ENCODE measurements at regions not wholly inside any gene's neighbourhood (a gene's known extent, or its start where the extent isn't known, plus 50 kb on each side); places are given as distances from the start of the nearest gene placed in this dataset.
A peak's percentile ranks its signal among the peaks of the same experiment; 100 is the strongest.

GRCh38 chr3:72398781-72399180, 449.5 kb downstream of the SHQ1 start:
- Histone ChIP-seq H3K36me3 (ENCODE audit: control insufficient read depth, insufficient read depth, low read length) (no peaks in the 10 kb centered on the region), H3K27ac (ENCODE audit: low read depth, low read length) (no peak overlapping the region), H3K4me1 (ENCODE audit: control insufficient read depth, insufficient read depth, low read length) (no peaks in the 10 kb centered on the region), H3K9me3 (ENCODE audit: control insufficient read depth, insufficient read depth, low read length) (no peaks in the 10 kb centered on the region), H3K4me3 (ENCODE audit: low read depth, low read length) (no peak overlapping the region), H3K27me3 (ENCODE audit: control insufficient read depth, insufficient read depth, low read length) (no peaks in the 10 kb centered on the region)
- no peak for DNase-seq (ENCODE audit: low read depth in 4 of 6, low spot score in 6 of 6)
- no CpG with 5 or more reads among the region's 3 CpGs for WGBS (ENCODE audit: insufficient coverage)

GRCh38 chr3:72397586-72397985, 450.7 kb downstream of the SHQ1 start:
- WGBS (ENCODE audit: insufficient coverage) = no CpG with 5 or more reads among the region's 2 CpGs
- no peak for DNase-seq (ENCODE audit: low read depth in 4 of 6, low spot score in 6 of 6)
- H3K4me1 ChIP-seq (ENCODE audit: control insufficient read depth, insufficient read depth, low read length) = no peaks in the 10 kb centered on the region
- H3K36me3 ChIP-seq (ENCODE audit: control insufficient read depth, insufficient read depth, low read length) = no peaks in the 10 kb centered on the region
- no peaks in the 10 kb centered on the region for H3K27me3 ChIP-seq (ENCODE audit: control insufficient read depth, insufficient read depth, low read length)
- no peaks in the 10 kb centered on the region for H3K9me3 ChIP-seq (ENCODE audit: control insufficient read depth, insufficient read depth, low read length)
- no peak overlapping the region for H3K4me3 ChIP-seq (ENCODE audit: low read depth, low read length)
- no peak overlapping the region for H3K27ac ChIP-seq (ENCODE audit: low read depth, low read length)

GRCh38 chr3:72396899-72397298, 451.3 kb downstream of the SHQ1 start:
- Histone ChIP-seq H3K36me3 (ENCODE audit: control insufficient read depth, insufficient read depth, low read length) (no peaks in the 10 kb centered on the region), H3K4me1 (ENCODE audit: control insufficient read depth, insufficient read depth, low read length) (no peaks in the 10 kb centered on the region), H3K9me3 (ENCODE audit: control insufficient read depth, insufficient read depth, low read length) (no peaks in the 10 kb centered on the region), H3K4me3 (ENCODE audit: low read depth, low read length) (no peak overlapping the region), H3K27ac (ENCODE audit: low read depth, low read length) (no peak overlapping the region), H3K27me3 (ENCODE audit: control insufficient read depth, insufficient read depth, low read length) (no peaks in the 10 kb centered on the region)
- WGBS (ENCODE audit: insufficient coverage) = 86% methylated on average over 4 of the region's 7 CpGs
- no peak for DNase-seq (ENCODE audit: low read depth in 4 of 6, low spot score in 6 of 6)

GRCh38 chr3:72395776-72396311, 452.4 kb downstream of the SHQ1 start:
- DNase-seq (ENCODE audit: low read depth in 4 of 6, low spot score in 6 of 6) = no peak
- Histone ChIP-seq H3K4me3 (ENCODE audit: low read depth, low read length) (no peak overlapping the region), H3K27ac (ENCODE audit: low read depth, low read length) (no peak overlapping the region), H3K9me3 (ENCODE audit: control insufficient read depth, insufficient read depth, low read length) (no peaks in the 10 kb centered on the region), H3K27me3 (ENCODE audit: control insufficient read depth, insufficient read depth, low read length) (no peaks in the 10 kb centered on the region), H3K4me1 (ENCODE audit: control insufficient read depth, insufficient read depth, low read length) (no peaks in the 10 kb centered on the region), H3K36me3 (ENCODE audit: control insufficient read depth, insufficient read depth, low read length) (no peaks in the 10 kb centered on the region)
- no CpG with 5 or more reads among the region's 3 CpGs for WGBS (ENCODE audit: insufficient coverage)

GRCh38 chr3:72393455-72393854, 454.8 kb downstream of the SHQ1 start:
- Histone ChIP-seq H3K4me3 (ENCODE audit: low read depth, low read length) (no peak overlapping the region), H3K4me1 (ENCODE audit: control insufficient read depth, insufficient read depth, low read length) (no peaks in the 10 kb centered on the region), H3K27ac (ENCODE audit: low read depth, low read length) (no peak overlapping the region), H3K27me3 (ENCODE audit: control insufficient read depth, insufficient read depth, low read length) (no peaks in the 10 kb centered on the region), H3K9me3 (ENCODE audit: control insufficient read depth, insufficient read depth, low read length) (no peaks in the 10 kb centered on the region), H3K36me3 (ENCODE audit: control insufficient read depth, insufficient read depth, low read length) (no peaks in the 10 kb centered on the region)
- 92% methylated on average over 1 of the region's 2 CpGs for WGBS (ENCODE audit: insufficient coverage)
- no peak for DNase-seq (ENCODE audit: low read depth in 4 of 6, low spot score in 6 of 6)

GRCh38 chr3:72391659-72392058, 456.6 kb downstream of the SHQ1 start:
- H3K4me1 ChIP-seq (ENCODE audit: control insufficient read depth, insufficient read depth, low read length) = no peaks in the 10 kb centered on the region
- no peaks in the 10 kb centered on the region for H3K27me3 ChIP-seq (ENCODE audit: control insufficient read depth, insufficient read depth, low read length)
- DNase-seq (ENCODE audit: low read depth in 4 of 6, low spot score in 6 of 6) = peak in 1 of 6 donors; percentile 26
- WGBS (ENCODE audit: insufficient coverage) = no CpG with 5 or more reads among the region's 2 CpGs
- no peak overlapping the region for H3K27ac ChIP-seq (ENCODE audit: low read depth, low read length)
- H3K4me3 ChIP-seq (ENCODE audit: low read depth, low read length) = no peak overlapping the region
- H3K9me3 ChIP-seq (ENCODE audit: control insufficient read depth, insufficient read depth, low read length) = no peaks in the 10 kb centered on the region
- no peaks in the 10 kb centered on the region for H3K36me3 ChIP-seq (ENCODE audit: control insufficient read depth, insufficient read depth, low read length)

- WGBS (ENCODE audit: insufficient coverage) = 100% methylated on average over 2 of the region's 3 CpGs
- no peaks in the 10 kb centered on the region for H3K4me1 ChIP-seq (ENCODE audit: control insufficient read depth, insufficient read depth, low read length)
- no peak overlapping the region for H3K4me3 ChIP-seq (ENCODE audit: low read depth, low read length)
- H3K27me3 ChIP-seq (ENCODE audit: control insufficient read depth, insufficient read depth, low read length) = no peaks in the 10 kb centered on the region
- H3K27ac ChIP-seq (ENCODE audit: low read depth, low read length) = no peak overlapping the region
- DNase-seq (ENCODE audit: low read depth in 4 of 6, low spot score in 6 of 6) = no peak
- H3K9me3 ChIP-seq (ENCODE audit: control insufficient read depth, insufficient read depth, low read length) = no peaks in the 10 kb centered on the region
- H3K36me3 ChIP-seq (ENCODE audit: control insufficient read depth, insufficient read depth, low read length) = no peaks in the 10 kb centered on the region
These were observed 457.4 kb downstream of the SHQ1 start for GRCh38 chr3:72390841-72391240.

- 100% methylated on average over 1 of the region's 2 CpGs for WGBS (ENCODE audit: insufficient coverage)
- no peaks in the 10 kb centered on the region for H3K27me3 ChIP-seq (ENCODE audit: control insufficient read depth, insufficient read depth, low read length)
- no peaks in the 10 kb centered on the region for H3K9me3 ChIP-seq (ENCODE audit: control insufficient read depth, insufficient read depth, low read length)
- H3K4me3 ChIP-seq (ENCODE audit: low read depth, low read length) = no peak overlapping the region
- no peaks in the 10 kb centered on the region for H3K4me1 ChIP-seq (ENCODE audit: control insufficient read depth, insufficient read depth, low read length)
- no peak overlapping the region for H3K27ac ChIP-seq (ENCODE audit: low read depth, low read length)
- no peaks in the 10 kb centered on the region for H3K36me3 ChIP-seq (ENCODE audit: control insufficient read depth, insufficient read depth, low read length)
- no peak for DNase-seq (ENCODE audit: low read depth in 4 of 6, low spot score in 6 of 6)
These were observed 459.6 kb downstream of the SHQ1 start for GRCh38 chr3:72388644-72389043.

- no peak overlapping the region for H3K27ac ChIP-seq (ENCODE audit: low read depth, low read length)
- 82% methylated on average over 2 of the region's 4 CpGs for WGBS (ENCODE audit: insufficient coverage)
- no peaks in the 10 kb centered on the region for H3K4me1 ChIP-seq (ENCODE audit: control insufficient read depth, insufficient read depth, low read length)
These were observed 460.1 kb downstream of the SHQ1 start for GRCh38 chr3:72388117-72388516.

GRCh38 chr3:72386327-72387000, 461.8 kb downstream of the SHQ1 start:
- peak in 2 of 6 donors; percentile 25 to 70 for DNase-seq (ENCODE audit: low read depth in 4 of 6, low spot score in 6 of 6)
- no peak overlapping the region for H3K27ac ChIP-seq (ENCODE audit: low read depth, low read length)
- no peaks in the 10 kb centered on the region for H3K36me3 ChIP-seq (ENCODE audit: control insufficient read depth, insufficient read depth, low read length)
- H3K4me3 ChIP-seq (ENCODE audit: low read depth, low read length) = no peak overlapping the region
- H3K27me3 ChIP-seq (ENCODE audit: control insufficient read depth, insufficient read depth, low read length) = no peaks in the 10 kb centered on the region
- H3K4me1 ChIP-seq (ENCODE audit: control insufficient read depth, insufficient read depth, low read length) = no peaks in the 10 kb centered on the region
- 20% methylated on average over 1 of the region's 6 CpGs for WGBS (ENCODE audit: insufficient coverage)
- H3K9me3 ChIP-seq (ENCODE audit: control insufficient read depth, insufficient read depth, low read length) = no peaks in the 10 kb centered on the region

More at GRCh38 chr3:72388117-72388516, 460.1 kb downstream of the SHQ1 start:
- H3K9me3 ChIP-seq (ENCODE audit: control insufficient read depth, insufficient read depth, low read length) = no peaks in the 10 kb centered on the region
- no peak for DNase-seq (ENCODE audit: low read depth in 4 of 6, low spot score in 6 of 6)
- H3K27me3 ChIP-seq (ENCODE audit: control insufficient read depth, insufficient read depth, low read length) = no peaks in the 10 kb centered on the region
- H3K36me3 ChIP-seq (ENCODE audit: control insufficient read depth, insufficient read depth, low read length) = no peaks in the 10 kb centered on the region
- H3K4me3 ChIP-seq (ENCODE audit: low read depth, low read length) = no peak overlapping the region
